ENCODE measurements at regions not wholly inside any gene's neighbourhood (a gene's known extent, or its start where the extent isn't known, plus 50 kb on each side); places are given as distances from the start of the nearest gene placed in this dataset.

- H3K36me3 ChIP-seq (ENCODE audit: insufficient read depth), result no peaks in the 10 kb centered on the region
- 90% methylated on average over 13 of the region's 13 CpGs for WGBS
- H3K27ac ChIP-seq (ENCODE audit: low read depth), result no peak overlapping the region
- H3K4me1 ChIP-seq (ENCODE audit: insufficient read depth), result no peaks in the 10 kb centered on the region
- H3K4me3 ChIP-seq (ENCODE audit: low read depth, low read length), result no peak overlapping the region
- DNase-seq (ENCODE audit: extremely low spot score), result peak; percentile 29
These were observed 242.3 kb downstream of the TLE3 start for GRCh38 chr15:69855258-69856000.

GRCh38 chr15:69857250-69857649 lies 240.5 kb downstream of the TLE3 start:
- no peak overlapping the region for H3K4me3 ChIP-seq (ENCODE audit: low read depth, low read length)
- H3K36me3 ChIP-seq (ENCODE audit: insufficient read depth), result no peaks in the 10 kb centered on the region
- WGBS, result 85% methylated on average over 6 of the region's 6 CpGs
- no peak for DNase-seq (ENCODE audit: extremely low spot score)
- no peaks in the 10 kb centered on the region for H3K4me1 ChIP-seq (ENCODE audit: insufficient read depth)
- H3K27ac ChIP-seq (ENCODE audit: low read depth), result no peak overlapping the region

GRCh38 chr15:69857686-69858391 lies 239.9 kb downstream of the TLE3 start:
- Histone ChIP-seq H3K27ac (ENCODE audit: low read depth) (no peak overlapping the region), H3K36me3 (ENCODE audit: insufficient read depth) (no peaks in the 10 kb centered on the region), H3K4me3 (ENCODE audit: low read depth, low read length) (no peak overlapping the region), H3K4me1 (ENCODE audit: insufficient read depth) (no peaks in the 10 kb centered on the region)
- DNase-seq (ENCODE audit: extremely low spot score), result no peak
- 79% methylated on average over 10 of the region's 10 CpGs for WGBS

- Histone ChIP-seq H3K36me3 (ENCODE audit: insufficient read depth) (no peaks in the 10 kb centered on the region), H3K4me1 (ENCODE audit: insufficient read depth) (no peaks in the 10 kb centered on the region), H3K4me3 (ENCODE audit: low read depth, low read length) (no peak overlapping the region), H3K27ac (ENCODE audit: low read depth) (no peak overlapping the region)
- 78% methylated on average over 5 of the region's 5 CpGs for WGBS
- no peak for DNase-seq (ENCODE audit: extremely low spot score)
These were observed 239.3 kb downstream of the TLE3 start for GRCh38 chr15:69858456-69858855.

- no peaks in the 10 kb centered on the region for H3K36me3 ChIP-seq (ENCODE audit: insufficient read depth)
- H3K27ac ChIP-seq (ENCODE audit: low read depth), result no peak overlapping the region
- H3K4me1 ChIP-seq (ENCODE audit: insufficient read depth), result no peaks in the 10 kb centered on the region
- no peak overlapping the region for H3K4me3 ChIP-seq (ENCODE audit: low read depth, low read length)
- WGBS, result 96% methylated on average over 5 of the region's 5 CpGs
- no peak for DNase-seq (ENCODE audit: extremely low spot score)
These were observed 237.9 kb downstream of the TLE3 start for GRCh38 chr15:69859866-69860265.

GRCh38 chr15:69860321-69860720 lies 237.4 kb downstream of the TLE3 start:
- no peak overlapping the region for H3K4me3 ChIP-seq (ENCODE audit: low read depth, low read length)
- H3K4me1 ChIP-seq (ENCODE audit: insufficient read depth), result no peaks in the 10 kb centered on the region
- no peak for DNase-seq (ENCODE audit: extremely low spot score)
- H3K36me3 ChIP-seq (ENCODE audit: insufficient read depth), result no peaks in the 10 kb centered on the region
- no peak overlapping the region for H3K27ac ChIP-seq (ENCODE audit: low read depth)
- 96% methylated on average over 7 of the region's 7 CpGs for WGBS

- no peak overlapping the region for H3K4me3 ChIP-seq (ENCODE audit: low read depth, low read length)
- no peak overlapping the region for H3K27ac ChIP-seq (ENCODE audit: low read depth)
- no peaks in the 10 kb centered on the region for H3K36me3 ChIP-seq (ENCODE audit: insufficient read depth)
- no peaks in the 10 kb centered on the region for H3K4me1 ChIP-seq (ENCODE audit: insufficient read depth)
- no peak for DNase-seq (ENCODE audit: extremely low spot score)
- WGBS, result 76% methylated on average over 9 of the region's 9 CpGs
These were observed 236.8 kb downstream of the TLE3 start for GRCh38 chr15:69860921-69861320.

GRCh38 chr15:69861331-69862171 lies 236.2 kb downstream of the TLE3 start:
- DNase-seq (ENCODE audit: extremely low spot score), result no peak
- Histone ChIP-seq H3K4me1 (ENCODE audit: insufficient read depth) (no peaks in the 10 kb centered on the region), H3K4me3 (ENCODE audit: low read depth, low read length) (no peak overlapping the region), H3K36me3 (ENCODE audit: insufficient read depth) (no peaks in the 10 kb centered on the region), H3K27ac (ENCODE audit: low read depth) (no peak overlapping the region)
- WGBS, result 71% methylated on average over 8 of the region's 8 CpGs

GRCh38 chr15:69862540-69862939 lies 235.2 kb downstream of the TLE3 start:
- Histone ChIP-seq H3K4me3 (ENCODE audit: low read depth, low read length) (no peak overlapping the region), H3K27ac (ENCODE audit: low read depth) (no peak overlapping the region), H3K36me3 (ENCODE audit: insufficient read depth) (no peaks in the 10 kb centered on the region), H3K4me1 (ENCODE audit: insufficient read depth) (no peaks in the 10 kb centered on the region)
- 49% methylated on average over 4 of the region's 4 CpGs for WGBS
- no peak for DNase-seq (ENCODE audit: extremely low spot score)

GRCh38 chr15:69863446-69863845 lies 234.3 kb downstream of the TLE3 start:
- 63% methylated on average over 2 of the region's 2 CpGs for WGBS
- Histone ChIP-seq H3K36me3 (ENCODE audit: insufficient read depth) (no peaks in the 10 kb centered on the region), H3K4me1 (ENCODE audit: insufficient read depth) (no peaks in the 10 kb centered on the region), H3K4me3 (ENCODE audit: low read depth, low read length) (no peak overlapping the region), H3K27ac (ENCODE audit: low read depth) (no peak overlapping the region)
- DNase-seq (ENCODE audit: extremely low spot score), result no peak

- WGBS, result 92% methylated on average over 3 of the region's 3 CpGs
- no peak for DNase-seq (ENCODE audit: extremely low spot score)
- Histone ChIP-seq H3K36me3 (ENCODE audit: insufficient read depth) (no peaks in the 10 kb centered on the region), H3K4me1 (ENCODE audit: insufficient read depth) (no peaks in the 10 kb centered on the region), H3K4me3 (ENCODE audit: low read depth, low read length) (no peak overlapping the region), H3K27ac (ENCODE audit: low read depth) (no peak overlapping the region)
These were observed 232.3 kb downstream of the TLE3 start for GRCh38 chr15:69865369-69865768.

GRCh38 chr15:69868756-69869155 lies 229.0 kb downstream of the TLE3 start:
- H3K4me1 ChIP-seq (ENCODE audit: insufficient read depth), result no peaks in the 10 kb centered on the region
- DNase-seq (ENCODE audit: extremely low spot score), result no peak
- no peaks in the 10 kb centered on the region for H3K36me3 ChIP-seq (ENCODE audit: insufficient read depth)
- no peak overlapping the region for H3K4me3 ChIP-seq (ENCODE audit: low read depth, low read length)
- H3K27ac ChIP-seq (ENCODE audit: low read depth), result no peak overlapping the region
- WGBS, result 87% methylated on average over 3 of the region's 3 CpGs

GRCh38 chr15:69869291-69869690 lies 228.4 kb downstream of the TLE3 start:
- Histone ChIP-seq H3K4me1 (ENCODE audit: insufficient read depth) (no peaks in the 10 kb centered on the region), H3K36me3 (ENCODE audit: insufficient read depth) (no peaks in the 10 kb centered on the region), H3K4me3 (ENCODE audit: low read depth, low read length) (no peak overlapping the region), H3K27ac (ENCODE audit: low read depth) (no peak overlapping the region)
- DNase-seq (ENCODE audit: extremely low spot score), result no peak
- 43% methylated on average over 2 of the region's 2 CpGs for WGBS

All from urinary bladder (tissue), 3 donors.